DOHH2 (cell line): ENCODE measurements at regions not wholly inside any gene's neighbourhood (a gene's known extent, or its start where the extent isn't known, plus 50 kb on each side); places are given as distances from the start of the nearest gene placed in this dataset.
"Not testable (repeated sequence)": the region's sequence is repeated elsewhere in the genome, so short reads cannot be mapped to it uniquely, and the experiment has no call there.

Source experiments
- H3F3A ChIP-seq: fragments of 200-600 bp; sonication (generic), shearing (Covaris generic); 2 replicates; pipeline ENCODE4 v1.6.0; 2016; ENCODE audit warnings: antibody characterized with exemption, mild to moderate bottlenecking; ENCODE audit not compliant: control insufficient read depth, insufficient read depth
- H3K27ac ChIP-seq: fragments of 200-600 bp; sonication (generic); 2 replicates; pipeline ENCODE4 v1.5.1; 2014; ENCODE audit warnings: low read depth, mild to moderate bottlenecking, low read length, moderate library complexity
- H3K27me3 ChIP-seq: fragments of 200-600 bp; sonication (generic); 2 replicates; pipeline ENCODE4 v1.6.1; 2014; ENCODE audit warnings: mild to moderate bottlenecking, low read length, mixed read lengths; ENCODE audit not compliant: control insufficient read depth
- H3K36me3 ChIP-seq: fragments of 200-600 bp; sonication (generic); 2 replicates; pipeline ENCODE4 v1.6.1; 2014; ENCODE audit warnings: mild to moderate bottlenecking, low read length, moderate library complexity, mixed read lengths; ENCODE audit not compliant: control insufficient read depth
- H3K4me1 ChIP-seq: fragments of 200-600 bp; sonication (generic); 2 replicates; pipeline ENCODE4 v1.6.1; 2014; ENCODE audit warnings: mild to moderate bottlenecking, low read length, mixed read lengths; ENCODE audit not compliant: control insufficient read depth
- H3K4me2 ChIP-seq: fragments of 200-600 bp; sonication (generic); 2 replicates; pipeline ENCODE4 v1.6.0; 2014; ENCODE audit warnings: mild to moderate bottlenecking, low read length, moderate library complexity
- H3K4me3 ChIP-seq: fragments of 200-600 bp; sonication (generic); 2 replicates; pipeline ENCODE4 v1.5.1; 2014; ENCODE audit warnings: mild to moderate bottlenecking, low read length, mixed read lengths
- H3K79me2 ChIP-seq: fragments of 200-600 bp; sonication (generic); 2 replicates; pipeline ENCODE4 v1.6.1; 2014; ENCODE audit warnings: mild to moderate bottlenecking, low read length, mixed read lengths; ENCODE audit not compliant: control insufficient read depth
- H3K9me2 ChIP-seq: fragments of 200-600 bp; sonication (generic); replicated peaks from 2 replicates; pipeline ENCODE4 v1.6.1; 2014; ENCODE audit warnings: mild to moderate bottlenecking, low read length, mixed read lengths; ENCODE audit not compliant: control insufficient read depth
- H3K9me3 ChIP-seq: fragments of 200-600 bp; sonication (generic); 2 replicates; pipeline ENCODE4 v1.6.1; 2014; ENCODE audit warnings: antibody characterized with exemption, low read length, mixed read lengths; ENCODE audit not compliant: control insufficient read depth, insufficient read depth
- H4K20me1 ChIP-seq: fragments of 200-600 bp; sonication (generic); 2 replicates; pipeline ENCODE4 v1.6.0; 2014; ENCODE audit warnings: low read depth, mild to moderate bottlenecking, antibody characterized with exemption, low read length, moderate library complexity; ENCODE audit not compliant: control insufficient read depth, insufficient read depth
- EZH2phosphoT487 ChIP-seq: fragments of 200-600 bp; sonication (generic); IDR thresholded peaks from 2 replicates; pipeline ENCODE4 v1.6.1; 2017; ENCODE audit warnings: borderline replicate concordance, mild to moderate bottlenecking, antibody characterized with exemption, low read length, moderate library complexity, mixed read lengths
- TF ChIP-seq, protein P1 (sequence below): fragments of 200-600 bp; sonication (generic); IDR thresholded peaks from one replicate; pipeline ENCODE4 v1.5.1; 2014; ENCODE audit warnings: antibody characterized with exemption, mild to moderate bottlenecking, low read depth, low read length; ENCODE audit not compliant: poor library complexity, severe bottlenecking

DNA sequence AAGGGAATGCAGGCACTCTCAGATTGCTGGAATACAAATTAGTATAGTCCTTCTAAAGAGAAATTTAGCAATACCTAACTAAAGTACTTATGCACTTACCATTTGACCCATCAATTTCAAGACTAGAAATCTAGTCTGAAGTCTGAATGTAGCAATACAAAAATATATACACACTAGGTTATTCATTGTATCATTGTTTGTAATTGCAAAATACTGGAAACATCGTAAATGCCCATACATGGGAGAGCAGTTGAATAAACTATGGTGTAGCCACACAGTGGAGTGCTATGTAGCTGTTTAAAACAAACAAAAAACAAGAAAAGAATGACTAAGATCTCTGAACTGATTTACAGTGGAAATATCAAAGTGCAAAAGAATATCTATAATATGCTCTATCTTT, 346.4 kb downstream of the ZNF674 start:
- TF ChIP-seq, protein P1, sequence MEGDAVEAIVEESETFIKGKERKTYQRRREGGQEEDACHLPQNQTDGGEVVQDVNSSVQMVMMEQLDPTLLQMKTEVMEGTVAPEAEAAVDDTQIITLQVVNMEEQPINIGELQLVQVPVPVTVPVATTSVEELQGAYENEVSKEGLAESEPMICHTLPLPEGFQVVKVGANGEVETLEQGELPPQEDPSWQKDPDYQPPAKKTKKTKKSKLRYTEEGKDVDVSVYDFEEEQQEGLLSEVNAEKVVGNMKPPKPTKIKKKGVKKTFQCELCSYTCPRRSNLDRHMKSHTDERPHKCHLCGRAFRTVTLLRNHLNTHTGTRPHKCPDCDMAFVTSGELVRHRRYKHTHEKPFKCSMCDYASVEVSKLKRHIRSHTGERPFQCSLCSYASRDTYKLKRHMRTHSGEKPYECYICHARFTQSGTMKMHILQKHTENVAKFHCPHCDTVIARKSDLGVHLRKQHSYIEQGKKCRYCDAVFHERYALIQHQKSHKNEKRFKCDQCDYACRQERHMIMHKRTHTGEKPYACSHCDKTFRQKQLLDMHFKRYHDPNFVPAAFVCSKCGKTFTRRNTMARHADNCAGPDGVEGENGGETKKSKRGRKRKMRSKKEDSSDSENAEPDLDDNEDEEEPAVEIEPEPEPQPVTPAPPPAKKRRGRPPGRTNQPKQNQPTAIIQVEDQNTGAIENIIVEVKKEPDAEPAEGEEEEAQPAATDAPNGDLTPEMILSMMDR: no peak
- no peak for TF ChIP-seq EZH2phosphoT487
- H3K36me3 ChIP-seq: no peaks in the 10 kb centered on the region
- H3K79me2 ChIP-seq: no peaks in the 10 kb centered on the region
- H3K4me3 ChIP-seq: no peak overlapping the region
- H3F3A ChIP-seq: no peaks in the 10 kb centered on the region
- no peaks in the 10 kb centered on the region for H4K20me1 ChIP-seq
- no peaks in the 10 kb centered on the region for H3K9me3 ChIP-seq
- H3K27me3 ChIP-seq: no peaks in the 10 kb centered on the region
- H3K27ac ChIP-seq: no peak overlapping the region
- no peaks in the 10 kb centered on the region for H3K9me2 ChIP-seq
- no peaks in the 10 kb centered on the region for H3K4me1 ChIP-seq
- no peak overlapping the region for H3K4me2 ChIP-seq

DNA sequence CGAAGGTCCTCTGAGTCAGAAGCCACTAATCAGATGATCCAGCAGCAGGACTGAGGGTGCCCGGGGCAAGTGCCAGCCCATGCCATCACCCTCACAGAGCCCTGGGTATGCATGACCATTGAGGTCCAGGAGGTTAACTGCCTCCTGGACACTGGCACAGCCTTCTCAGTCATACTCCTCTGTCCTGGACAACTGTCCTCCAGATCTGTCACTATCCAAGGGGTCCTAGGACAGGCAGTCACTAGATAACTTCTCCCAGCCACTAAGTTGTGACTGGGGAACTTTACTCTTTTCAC, 358.5 kb downstream of the ZNF674 start:
- not testable (repeated sequence) for H3K4me2 ChIP-seq, H3K27ac ChIP-seq, H3K9me2 ChIP-seq, H4K20me1 ChIP-seq, H3F3A ChIP-seq, H3K79me2 ChIP-seq, H3K4me3 ChIP-seq, H3K9me3 ChIP-seq, H3K4me1 ChIP-seq, H3K27me3 ChIP-seq, H3K36me3 ChIP-seq

DNA sequence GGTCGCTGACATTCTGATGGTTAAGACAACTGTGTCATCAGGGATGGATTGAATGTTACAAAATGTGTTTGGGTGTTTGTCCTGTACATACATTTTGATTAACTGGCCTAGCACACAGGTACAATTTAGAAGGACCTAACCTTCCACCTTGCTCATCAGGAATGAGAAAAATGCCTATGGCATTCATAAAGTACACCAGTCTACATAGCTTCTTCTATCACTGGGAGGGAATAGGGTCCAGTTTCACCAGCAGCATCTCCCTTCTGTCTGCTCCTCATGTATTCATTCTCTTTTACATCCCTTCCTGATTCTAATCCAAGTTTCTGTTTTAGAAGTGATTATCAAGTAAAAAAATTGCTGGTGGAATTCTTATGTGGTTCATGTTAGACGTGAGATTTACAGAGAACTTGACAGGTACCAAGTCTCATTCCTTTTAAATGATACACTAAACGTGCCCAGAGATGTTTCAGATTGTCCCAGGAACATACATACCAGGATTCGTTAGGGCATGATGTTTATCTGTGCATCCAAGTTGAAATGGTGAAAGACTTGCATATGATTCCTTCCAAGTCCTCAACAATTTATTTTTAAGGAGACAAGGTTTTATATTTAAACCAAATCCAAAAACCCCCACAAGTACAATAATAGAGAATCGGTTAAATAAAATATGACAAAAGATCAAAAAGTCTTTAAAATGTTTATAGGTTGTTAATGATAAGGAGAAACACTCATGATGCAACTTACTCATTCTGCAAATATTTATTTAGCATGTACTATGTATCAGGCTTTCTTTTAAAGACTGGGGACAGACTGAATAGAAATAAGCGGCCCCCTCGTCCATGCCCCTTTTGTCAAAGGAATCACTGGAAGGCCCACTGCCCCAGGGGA, 359.1 kb downstream of the ZNF674 start:
- no peaks in the 10 kb centered on the region for H3K9me2 ChIP-seq
- no peaks in the 10 kb centered on the region for H3K79me2 ChIP-seq
- H3K4me2 ChIP-seq: no peak overlapping the region
- H3K4me3 ChIP-seq: no peak overlapping the region
- no peaks in the 10 kb centered on the region for H3K4me1 ChIP-seq
- H3K9me3 ChIP-seq: no peaks in the 10 kb centered on the region
- TF ChIP-seq EZH2phosphoT487: no peak
- TF ChIP-seq, protein P1: no peak
- H3K27ac ChIP-seq: no peak overlapping the region
- H4K20me1 ChIP-seq: no peaks in the 10 kb centered on the region
- no peaks in the 10 kb centered on the region for H3K36me3 ChIP-seq
- H3K27me3 ChIP-seq: no peaks in the 10 kb centered on the region
- no peaks in the 10 kb centered on the region for H3F3A ChIP-seq

DNA sequence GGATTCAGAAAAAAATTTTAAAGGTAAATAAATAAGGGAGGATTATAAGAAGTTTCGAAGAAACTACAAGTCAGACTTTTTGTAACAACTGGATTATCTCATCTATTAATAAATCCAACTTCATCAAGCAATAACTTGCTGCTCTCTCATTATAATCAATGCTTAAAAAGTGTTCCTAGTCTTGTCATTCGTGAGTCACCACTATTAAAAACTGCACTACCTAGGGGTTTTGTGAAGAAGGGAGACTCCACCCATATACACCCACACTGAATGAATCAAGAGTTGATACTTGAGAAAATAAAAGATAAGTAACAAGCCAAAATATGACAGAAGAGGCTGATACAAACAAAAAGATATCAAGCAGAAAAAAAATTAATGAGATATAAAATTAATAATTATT, 360.5 kb downstream of the ZNF674 start:
- Histone ChIP-seq H3K9me2 (no peaks in the 10 kb centered on the region), H3K79me2 (no peaks in the 10 kb centered on the region), H3K4me1 (no peaks in the 10 kb centered on the region), H3K4me3 (no peak overlapping the region), H3K27ac (no peak overlapping the region), H3K27me3 (no peaks in the 10 kb centered on the region), H3F3A (no peaks in the 10 kb centered on the region), H4K20me1 (no peaks in the 10 kb centered on the region), H3K9me3 (no peaks in the 10 kb centered on the region), H3K36me3 (no peaks in the 10 kb centered on the region), H3K4me2 (no peak overlapping the region)
- TF ChIP-seq, protein P1: no peak
- no peak for TF ChIP-seq EZH2phosphoT487
